Endothelial cell (in vitro differentiated cells): ENCODE measurements at regions not wholly inside any gene's neighbourhood (a gene's known extent, or its start where the extent isn't known, plus 50 kb on each side); places are given as distances from the start of the nearest gene placed in this dataset.

Experiments
- DNase-seq: peaks from one replicate; pipeline ENCODE4 v3.0.0; 2021; ENCODE audit warnings: low spot score
- H3K27ac Mint-ChIP-seq: one replicate; pipeline ENCODE4 v1.8.0; 2021; ENCODE audit warnings: mixed read lengths, inconsistent platforms; ENCODE audit not compliant: unreplicated experiment
- H3K27me3 Mint-ChIP-seq: one replicate; pipeline ENCODE4 v1.8.0; 2021; ENCODE audit warnings: mild to moderate bottlenecking, moderate library complexity, mixed read lengths, inconsistent platforms; ENCODE audit not compliant: unreplicated experiment
- H3K36me3 Mint-ChIP-seq: one replicate; pipeline ENCODE4 v1.8.0; 2021; ENCODE audit warnings: mild to moderate bottlenecking, low read depth, mixed read lengths, inconsistent platforms; ENCODE audit not compliant: unreplicated experiment
- H3K4me1 Mint-ChIP-seq: one replicate; pipeline ENCODE4 v1.8.0; 2021; ENCODE audit warnings: mild to moderate bottlenecking, mixed read lengths, inconsistent platforms; ENCODE audit not compliant: unreplicated experiment
- H3K4me3 Mint-ChIP-seq: one replicate; pipeline ENCODE4 v1.8.0; 2021; ENCODE audit warnings: mild to moderate bottlenecking, mixed read lengths, inconsistent platforms; ENCODE audit not compliant: unreplicated experiment
- H3K9me3 Mint-ChIP-seq: one replicate; pipeline ENCODE4 v1.8.0; 2021; ENCODE audit warnings: mixed read lengths, inconsistent platforms; ENCODE audit not compliant: unreplicated experiment
- CTCF ChIP-seq: fragments of 200-600 bp; sonication (generic); IDR thresholded peaks from one replicate; pipeline ENCODE4 v1.5.0; 2021; ENCODE audit warnings: antibody characterized with exemption; ENCODE audit not compliant: unreplicated experiment

DNA sequence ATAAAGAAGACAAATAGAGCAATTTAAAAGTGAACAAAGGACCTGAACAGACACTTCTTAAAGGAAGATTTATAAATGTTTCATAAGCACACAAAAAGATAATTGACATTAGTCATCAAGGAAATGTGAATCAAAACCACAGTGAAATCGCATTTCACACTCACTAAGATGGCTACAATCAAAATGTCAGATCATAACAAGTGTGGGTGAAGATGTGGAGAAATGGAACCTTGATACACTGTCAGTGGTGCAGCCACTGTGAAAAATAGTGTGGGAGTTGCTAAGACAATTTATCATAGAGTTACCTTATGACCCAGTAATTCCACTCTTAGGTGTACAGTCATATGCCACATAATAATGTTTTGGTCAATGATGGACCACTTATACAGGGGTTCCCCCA lies 54.5 kb upstream of the HTR4 start:
- H3K4me3 Mint-ChIP-seq = no peak overlapping the region
- DNase-seq = no peak
- H3K36me3 Mint-ChIP-seq = no peaks in the 10 kb centered on the region
- H3K4me1 Mint-ChIP-seq = no peaks in the 10 kb centered on the region
- H3K27ac Mint-ChIP-seq = no peak overlapping the region
- no peaks in the 10 kb centered on the region for H3K9me3 Mint-ChIP-seq
- no peak for TF ChIP-seq CTCF
- H3K27me3 Mint-ChIP-seq = no peaks in the 10 kb centered on the region

DNA sequence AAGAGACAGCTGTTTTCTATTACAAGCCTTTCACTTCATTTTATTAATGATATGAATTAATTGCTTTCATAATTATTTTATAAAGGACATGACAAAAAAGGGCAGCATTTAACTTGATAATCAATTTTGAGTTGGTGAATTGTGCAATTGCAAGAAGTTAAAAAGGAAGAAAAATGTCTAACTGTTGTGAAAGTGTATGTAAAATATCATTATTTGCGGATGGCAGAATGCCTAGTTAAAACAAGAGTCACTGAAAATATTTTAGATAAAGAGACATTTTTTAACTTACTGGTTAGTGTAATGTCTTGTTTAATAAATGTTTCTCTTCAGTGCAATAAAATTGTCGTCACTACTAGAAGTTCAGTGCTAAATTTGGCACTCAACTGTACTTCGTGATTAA lies 57.6 kb upstream of the HTR4 start:
- Mint-ChIP-seq H3K4me3 (no peak overlapping the region), H3K36me3 (no peaks in the 10 kb centered on the region), H3K4me1 (no peaks in the 10 kb centered on the region), H3K27me3 (no peaks in the 10 kb centered on the region), H3K27ac (no peak overlapping the region), H3K9me3 (no peaks in the 10 kb centered on the region)
- DNase-seq = no peak
- no peak for TF ChIP-seq CTCF

- TF ChIP-seq CTCF = no peak
- Mint-ChIP-seq H3K36me3 (no peaks in the 10 kb centered on the region), H3K4me1 (no peaks in the 10 kb centered on the region), H3K27me3 (no peaks in the 10 kb centered on the region), H3K9me3 (no peaks in the 10 kb centered on the region), H3K27ac (no peak overlapping the region), H3K4me3 (no peak overlapping the region)
- no peak for DNase-seq
Measured at GRCh38 chr5:148713735-148714508, 59.6 kb upstream of the HTR4 start.

- H3K4me1 Mint-ChIP-seq = no peaks in the 10 kb centered on the region
- H3K4me3 Mint-ChIP-seq = no peak overlapping the region
- H3K27ac Mint-ChIP-seq = no peak overlapping the region
- DNase-seq = no peak
- no peaks in the 10 kb centered on the region for H3K9me3 Mint-ChIP-seq
- no peaks in the 10 kb centered on the region for H3K27me3 Mint-ChIP-seq
- no peak for TF ChIP-seq CTCF
- H3K36me3 Mint-ChIP-seq = no peaks in the 10 kb centered on the region
Measured at GRCh38 chr5:148716716-148717115, 62.4 kb upstream of the HTR4 start.

DNA sequence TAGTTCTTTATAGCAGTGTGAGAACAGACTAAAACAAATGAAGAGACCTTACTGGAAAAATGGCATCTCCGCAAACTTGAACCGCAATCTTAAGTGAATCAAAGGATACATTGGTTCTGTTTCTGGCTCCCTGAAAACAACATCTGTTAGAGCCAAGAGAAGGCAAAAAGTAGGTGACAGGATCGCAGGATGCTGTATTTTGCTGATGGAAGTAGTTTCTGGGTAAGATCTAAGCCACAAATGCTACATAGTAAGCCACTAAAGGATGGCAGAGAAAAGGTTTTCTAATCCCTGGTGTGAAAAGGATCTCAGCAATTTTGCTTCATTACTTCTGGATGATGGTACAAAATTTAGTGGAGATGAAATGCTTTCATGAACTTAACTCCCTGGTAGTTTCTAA lies 63.3 kb upstream of the HTR4 start:
- Mint-ChIP-seq H3K9me3 (no peaks in the 10 kb centered on the region), H3K36me3 (no peaks in the 10 kb centered on the region), H3K4me1 (no peaks in the 10 kb centered on the region), H3K4me3 (no peak overlapping the region), H3K27ac (no peak overlapping the region), H3K27me3 (no peaks in the 10 kb centered on the region)
- TF ChIP-seq CTCF = no peak
- DNase-seq = no peak
